K562 (cell line): ENCODE measurements at regions not wholly inside any gene's neighbourhood (a gene's known extent, or its start where the extent isn't known, plus 50 kb on each side); places are given as distances from the start of the nearest gene placed in this dataset.

Experiments used
- ATAC-seq: fragments of 200-7000 bp; cut with Tn5 transposase; 3 replicates; pipeline ENCODE4 v1.9.1; 2020; ENCODE audit warnings: moderate library complexity
- BruUV-seq: library from RNA; stranded (reverse); fragments of 400-500 nt; replicated peaks from 2 replicates; lab custom pipeline; 2021; lab: Mats Ljungman, UMichigan
- CTCF ChIA-PET: fragments of 300-600 bp; formaldehyde crosslinking; extraction: SDS; loops from one replicate; lab custom pipeline; 2021; ENCODE audit warnings: low intra/inter-chr PET ratio; lab: Yijun Ruan, JAX
- POLR2A ChIA-PET: fragments of 300-600, 350-650 bp; sonication (Branson Sonifier 250); formaldehyde crosslinking; extraction: SDS; loops from one replicate; lab custom pipeline; 2021; ENCODE audit warnings: antibody characterized with exemption, inconsistent platforms; lab: Yijun Ruan, JAX
- DNase-seq, 4 experiments: peaks; one replicate each; pipeline versions ENCODE4 v3.0.0 to v3.0.0-alpha.2; 2011 to 2018; ENCODE audit warnings: low spot score in 3 of 4, mixed read lengths in 3 of 4; ENCODE audit errors: extremely low read depth in 1 of 4
- FAIRE-seq: peaks from 2 replicates; lab custom pipeline; 2011; peaks lifted over from hg19 to GRCh38; lab: Jason Lieb, UNC
- H2AFZ ChIP-seq: 2 replicates; pipeline ENCODE4 v1.6.0; 2011; ENCODE audit warnings: low read depth, low read length, control low read depth, inconsistent platforms
- H3K27ac ChIP-seq: fragments of 200-600 bp; 3 replicates; pipeline ENCODE4 v1.8.0; 2011; ENCODE audit warnings: low read depth, mild to moderate bottlenecking, control low read depth, inconsistent platforms, low read length, moderate library complexity, mixed read lengths; ENCODE audit errors: extremely low read depth
- H3K27me3 ChIP-seq, 2 experiments: fragments of 300-600 bp in 1 of 2; 2 replicates in 1 of 2; 3 replicates in 1 of 2; pipeline versions ENCODE4 v1.6.0 to v1.8.0; 2011; ENCODE audit warnings: inconsistent platforms in 2 of 2, low read length in 2 of 2, mild to moderate bottlenecking in 1 of 2, mixed read lengths in 1 of 2, moderate library complexity in 1 of 2; ENCODE audit not compliant: control insufficient read depth in 2 of 2, insufficient read depth in 2 of 2
- H3K36me3 ChIP-seq: fragments of 300-600 bp; 3 replicates; pipeline ENCODE4 v1.8.0; 2011; ENCODE audit warnings: mild to moderate bottlenecking, low read length, inconsistent platforms; ENCODE audit not compliant: control insufficient read depth, insufficient read depth
- H3K4me1 ChIP-seq, 2 experiments: fragments of 200-600 bp in 1 of 2; replicated peaks in 1 of 2; 2 replicates in 1 of 2; 3 replicates in 1 of 2; pipeline versions ENCODE4 v1.5.1 to v1.8.0; 2011; ENCODE audit warnings: inconsistent platforms in 2 of 2, low read length in 2 of 2, mild to moderate bottlenecking in 1 of 2, mixed read lengths in 1 of 2, moderate library complexity in 1 of 2; ENCODE audit not compliant: control insufficient read depth in 2 of 2, insufficient read depth in 2 of 2
- H3K4me2 ChIP-seq: 2 replicates; pipeline ENCODE4 v1.6.1; 2011; ENCODE audit warnings: low read length, control low read depth, inconsistent platforms, mixed read lengths; ENCODE audit not compliant: insufficient read depth
- H3K4me3 ChIP-seq: fragments of 200-600 bp; sonication (generic), shearing (Covaris generic); 2 replicates; pipeline ENCODE4 v1.5.1; 2016; ENCODE audit warnings: control low read depth, inconsistent platforms
- H3K79me2 ChIP-seq: fragments of 200-600 bp; 3 replicates; pipeline ENCODE4 v1.8.0; 2011; ENCODE audit warnings: low read length, inconsistent platforms; ENCODE audit not compliant: control insufficient read depth, insufficient read depth
- H3K9ac ChIP-seq, 2 experiments: 2 replicates each; pipeline versions ENCODE4 v1.6.0 to v1.6.1; 2011; ENCODE audit warnings: low read depth in 2 of 2, low read length in 2 of 2, control low read depth in 1 of 2, inconsistent platforms in 1 of 2, mild to moderate bottlenecking in 1 of 2, mixed read lengths in 1 of 2; ENCODE audit not compliant: insufficient read depth in 1 of 2
- H3K9me1 ChIP-seq: one replicate; pipeline ENCODE4 v1.6.0; 2011; ENCODE audit warnings: inconsistent platforms, mild to moderate bottlenecking, low read length, moderate library complexity; ENCODE audit not compliant: control insufficient read depth, insufficient read depth
- H3K9me3 ChIP-seq: replicated peaks from 2 replicates; pipeline ENCODE4 v1.5.1; 2011; ENCODE audit warnings: low read depth, low read length, inconsistent platforms; ENCODE audit not compliant: control insufficient read depth, insufficient read depth
- H4K20me1 ChIP-seq: replicated peaks from 2 replicates; pipeline ENCODE4 v1.6.1; 2011; ENCODE audit warnings: low read length, inconsistent platforms, mixed read lengths; ENCODE audit not compliant: control insufficient read depth, insufficient read depth
- CXXC5 ChIP-seq: fragments of 250-450 bp; sonication (Bioruptor Pico); IDR thresholded peaks from 2 replicates; pipeline ENCODE4 v1.8.0; 2022; ENCODE audit warnings: inconsistent platforms, mild to moderate bottlenecking, moderate library complexity
- HNRNPK ChIP-seq: fragments of 200-400 bp; formaldehyde crosslinking; IDR thresholded peaks from one replicate; pipeline ENCODE4 v1.6.1; 2018; ENCODE audit warnings: mild to moderate bottlenecking, low read depth, low read length; ENCODE audit not compliant: poor library complexity, severe bottlenecking
- LARP7 ChIP-seq: fragments of 450-650 bp; IDR thresholded peaks from 2 replicates; pipeline ENCODE4 v1.6.1; 2016
- MTA2 ChIP-seq: fragments of 450-650 bp; IDR thresholded peaks from 2 replicates; pipeline ENCODE4 v1.6.1; 2016; ENCODE audit warnings: low read depth
- TAL1 ChIP-seq: fragments of 450-650 bp; IDR thresholded peaks from 2 replicates; pipeline ENCODE4 v1.6.1; 2016; ENCODE audit warnings: mild to moderate bottlenecking
- ZKSCAN8 ChIP-seq: fragments of 200-800 bp; sonication (Bioruptor generic); IDR thresholded peaks from 2 replicates; pipeline ENCODE4 v1.6.1; 2016; ENCODE audit warnings: missing genetic modification characterization, missing compliant biosample characterization
- ZNF354B ChIP-seq: fragments of 250-450 bp; sonication (Bioruptor Pico); IDR thresholded peaks from 2 replicates; pipeline ENCODE4 v1.4.0; 2020
- WGBS: fragments of 100-300 bp; shearing (Covaris generic); methylation state at CpG from one replicate; pipeline ENCODE4 v1.1.6; 2016; ENCODE audit warnings: low coverage, mixed read lengths; ENCODE audit not compliant: insufficient coverage; ENCODE audit errors: missing lambda C conversion rate; 5-methylcytosine and 5-hydroxymethylcytosine counted together
- in situ Hi-C: fragments of 300-500 bp; cut with MboI; formaldehyde crosslinking; loops from 4 replicates; pipeline ENCODE4 v1.15.0; 2018; ENCODE audit warnings: inconsistent platforms, mixed read lengths
- intact Hi-C: fragments of 100-400 bp; cut with micrococcal nuclease; formaldehyde crosslinking; loops from 2 replicates; pipeline ENCODE4 v1.14.2; 2022
- TF ChIP-seq, protein P1 (sequence below), 2 experiments: fragments of 250-450 bp in 1 of 2; fragments of 450-650 bp in 1 of 2; sonication (Bioruptor Pico) in 1 of 2; IDR thresholded peaks; 2 replicates each; pipeline versions ENCODE4 v1.6.1 to v1.8.0; 2016 to 2021; ENCODE audit warnings: mild to moderate bottlenecking in 2 of 2, moderate library complexity in 2 of 2, missing compliant biosample characterization in 1 of 2, missing genetic modification characterization in 1 of 2
- TF ChIP-seq, protein P2 (sequence below): fragments of 450-650 bp; IDR thresholded peaks from 2 replicates; pipeline ENCODE4 v1.6.1; 2018; ENCODE audit not compliant: partially characterized antibody
- TF ChIP-seq, protein P3 (sequence below): IDR thresholded peaks from 2 replicates; pipeline ENCODE4 v1.6.1; 2014; ENCODE audit warnings: antibody characterized with exemption
- TF ChIP-seq, protein P4 (sequence below): fragments of 250-450 bp; sonication (Bioruptor Pico); IDR thresholded peaks from 2 replicates; pipeline ENCODE4 v1.8.0; 2022; ENCODE audit warnings: inconsistent platforms
- TF ChIP-seq, protein P5 (sequence below): fragments of 250-450 bp; sonication (Bioruptor Pico); IDR thresholded peaks from 2 replicates; pipeline ENCODE4 v1.8.0; 2022; ENCODE audit warnings: moderate library complexity, mild to moderate bottlenecking, inconsistent platforms

DNA sequence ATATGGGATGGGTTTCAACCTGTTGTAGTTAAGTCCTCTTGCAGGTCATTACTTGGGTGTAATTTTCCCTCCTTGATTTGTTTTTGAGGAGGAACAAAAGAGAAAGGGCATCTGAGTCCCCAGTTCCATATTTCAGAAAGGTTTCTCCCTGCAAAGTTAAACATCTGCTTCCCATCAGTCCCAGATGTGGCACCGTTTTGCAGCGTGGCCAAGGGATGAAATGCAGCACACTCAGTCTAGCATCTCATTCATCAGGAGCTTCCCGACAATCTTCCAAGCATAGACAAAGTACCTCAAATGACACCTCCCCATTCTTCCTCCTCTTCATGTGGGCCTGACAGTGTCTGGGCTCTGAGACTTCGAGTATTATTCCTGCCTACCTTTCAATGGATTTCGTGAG is 363.7 kb upstream of the SOX9 start:
- POLR2A ChIA-PET, result no interaction called here
- DNase-seq (no peak), FAIRE-seq (no peak), ATAC-seq (no peak)
- H3K4me3 ChIP-seq, result no peak overlapping the region
- no peaks in the 10 kb centered on the region for H3K36me3 ChIP-seq
- no peaks in the 10 kb centered on the region for H3K9me3 ChIP-seq
- H3K27me3 ChIP-seq, result no peaks in the 10 kb centered on the region
- no TSS peak for BruUV-seq
- no peaks in the 10 kb centered on the region for H3K79me2 ChIP-seq
- H3K9me1 ChIP-seq, result no peaks in the 10 kb centered on the region
- no peak overlapping the region for H2AFZ ChIP-seq
- H3K4me1 ChIP-seq, result no peaks in the 10 kb centered on the region
- CTCF ChIA-PET, result no interaction called here
- intact Hi-C loops, result no loop called here
- 2% methylated on average over 5 of the region's 5 CpGs for WGBS
- H3K27ac ChIP-seq, result no peak overlapping the region
- H4K20me1 ChIP-seq, result no peaks in the 10 kb centered on the region
- H3K9ac ChIP-seq, result no peak overlapping the region
- in situ Hi-C loops, result no loop called here
- H3K4me2 ChIP-seq, result no peak overlapping the region
- TF ChIP-seq MTA2 (no peak), TAL1 (no peak), CXXC5 (CRISPR knock-in tag) (no peak), ZKSCAN8 (CRISPR knock-in tag) (no peak), HNRNPK (no peak), LARP7 (no peak), ZNF354B (no peak)
- TF ChIP-seq, protein P1, sequence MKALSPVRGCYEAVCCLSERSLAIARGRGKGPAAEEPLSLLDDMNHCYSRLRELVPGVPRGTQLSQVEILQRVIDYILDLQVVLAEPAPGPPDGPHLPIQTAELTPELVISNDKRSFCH (CRISPR knock-in tag; IDR thresholded peaks at IDR 0.05), result no peak
- TF ChIP-seq, protein P1 (tag; IDR thresholded peaks at IDR 0.05), result no peak
- TF ChIP-seq, protein P2, sequence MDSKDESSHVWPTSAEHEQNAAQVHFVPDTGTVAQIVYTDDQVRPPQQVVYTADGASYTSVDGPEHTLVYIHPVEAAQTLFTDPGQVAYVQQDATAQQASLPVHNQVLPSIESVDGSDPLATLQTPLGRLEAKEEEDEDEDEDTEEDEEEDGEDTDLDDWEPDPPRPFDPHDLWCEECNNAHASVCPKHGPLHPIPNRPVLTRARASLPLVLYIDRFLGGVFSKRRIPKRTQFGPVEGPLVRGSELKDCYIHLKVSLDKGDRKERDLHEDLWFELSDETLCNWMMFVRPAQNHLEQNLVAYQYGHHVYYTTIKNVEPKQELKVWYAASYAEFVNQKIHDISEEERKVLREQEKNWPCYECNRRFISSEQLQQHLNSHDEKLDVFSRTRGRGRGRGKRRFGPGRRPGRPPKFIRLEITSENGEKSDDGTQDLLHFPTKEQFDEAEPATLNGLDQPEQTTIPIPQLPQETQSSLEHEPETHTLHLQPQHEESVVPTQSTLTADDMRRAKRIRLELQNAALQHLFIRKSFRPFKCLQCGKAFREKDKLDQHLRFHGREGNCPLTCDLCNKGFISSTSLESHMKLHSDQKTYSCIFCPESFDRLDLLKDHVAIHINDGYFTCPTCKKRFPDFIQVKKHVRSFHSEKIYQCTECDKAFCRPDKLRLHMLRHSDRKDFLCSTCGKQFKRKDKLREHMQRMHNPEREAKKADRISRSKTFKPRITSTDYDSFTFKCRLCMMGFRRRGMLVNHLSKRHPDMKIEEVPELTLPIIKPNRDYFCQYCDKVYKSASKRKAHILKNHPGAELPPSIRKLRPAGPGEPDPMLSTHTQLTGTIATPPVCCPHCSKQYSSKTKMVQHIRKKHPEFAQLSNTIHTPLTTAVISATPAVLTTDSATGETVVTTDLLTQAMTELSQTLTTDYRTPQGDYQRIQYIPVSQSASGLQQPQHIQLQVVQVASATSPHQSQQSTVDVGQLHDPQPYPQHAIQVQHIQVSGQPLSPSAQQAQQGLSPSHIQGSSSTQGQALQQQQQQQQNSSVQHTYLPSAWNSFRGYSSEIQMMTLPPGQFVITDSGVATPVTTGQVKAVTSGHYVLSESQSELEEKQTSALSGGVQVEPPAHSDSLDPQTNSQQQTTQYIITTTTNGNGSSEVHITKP, result no peak
- TF ChIP-seq, protein P3, sequence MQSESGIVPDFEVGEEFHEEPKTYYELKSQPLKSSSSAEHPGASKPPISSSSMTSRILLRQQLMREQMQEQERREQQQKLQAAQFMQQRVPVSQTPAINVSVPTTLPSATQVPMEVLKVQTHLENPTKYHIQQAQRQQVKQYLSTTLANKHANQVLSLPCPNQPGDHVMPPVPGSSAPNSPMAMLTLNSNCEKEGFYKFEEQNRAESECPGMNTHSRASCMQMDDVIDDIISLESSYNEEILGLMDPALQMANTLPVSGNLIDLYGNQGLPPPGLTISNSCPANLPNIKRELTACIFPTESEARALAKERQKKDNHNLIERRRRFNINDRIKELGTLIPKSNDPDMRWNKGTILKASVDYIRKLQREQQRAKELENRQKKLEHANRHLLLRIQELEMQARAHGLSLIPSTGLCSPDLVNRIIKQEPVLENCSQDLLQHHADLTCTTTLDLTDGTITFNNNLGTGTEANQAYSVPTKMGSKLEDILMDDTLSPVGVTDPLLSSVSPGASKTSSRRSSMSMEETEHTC, result no peak
- TF ChIP-seq, protein P4, sequence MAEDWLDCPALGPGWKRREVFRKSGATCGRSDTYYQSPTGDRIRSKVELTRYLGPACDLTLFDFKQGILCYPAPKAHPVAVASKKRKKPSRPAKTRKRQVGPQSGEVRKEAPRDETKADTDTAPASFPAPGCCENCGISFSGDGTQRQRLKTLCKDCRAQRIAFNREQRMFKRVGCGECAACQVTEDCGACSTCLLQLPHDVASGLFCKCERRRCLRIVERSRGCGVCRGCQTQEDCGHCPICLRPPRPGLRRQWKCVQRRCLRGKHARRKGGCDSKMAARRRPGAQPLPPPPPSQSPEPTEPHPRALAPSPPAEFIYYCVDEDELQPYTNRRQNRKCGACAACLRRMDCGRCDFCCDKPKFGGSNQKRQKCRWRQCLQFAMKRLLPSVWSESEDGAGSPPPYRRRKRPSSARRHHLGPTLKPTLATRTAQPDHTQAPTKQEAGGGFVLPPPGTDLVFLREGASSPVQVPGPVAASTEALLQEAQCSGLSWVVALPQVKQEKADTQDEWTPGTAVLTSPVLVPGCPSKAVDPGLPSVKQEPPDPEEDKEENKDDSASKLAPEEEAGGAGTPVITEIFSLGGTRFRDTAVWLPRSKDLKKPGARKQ (CRISPR knock-in tag), result no peak
- TF ChIP-seq, protein P5, sequence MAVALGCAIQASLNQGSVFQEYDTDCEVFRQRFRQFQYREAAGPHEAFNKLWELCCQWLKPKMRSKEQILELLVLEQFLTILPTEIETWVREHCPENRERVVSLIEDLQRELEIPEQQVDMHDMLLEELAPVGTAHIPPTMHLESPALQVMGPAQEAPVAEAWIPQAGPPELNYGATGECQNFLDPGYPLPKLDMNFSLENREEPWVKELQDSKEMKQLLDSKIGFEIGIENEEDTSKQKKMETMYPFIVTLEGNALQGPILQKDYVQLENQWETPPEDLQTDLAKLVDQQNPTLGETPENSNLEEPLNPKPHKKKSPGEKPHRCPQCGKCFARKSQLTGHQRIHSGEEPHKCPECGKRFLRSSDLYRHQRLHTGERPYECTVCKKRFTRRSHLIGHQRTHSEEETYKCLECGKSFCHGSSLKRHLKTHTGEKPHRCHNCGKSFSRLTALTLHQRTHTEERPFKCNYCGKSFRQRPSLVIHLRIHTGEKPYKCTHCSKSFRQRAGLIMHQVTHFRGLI, result no peak
